Body of pancreas (tissue), 4 donors: ENCODE measurements at regions not wholly inside any gene's neighbourhood (a gene's known extent, or its start where the extent isn't known, plus 50 kb on each side); places are given as distances from the start of the nearest gene placed in this dataset.

Source experiments
- POLR2A ChIP-seq, 3 donors: fragments of 450-650 bp; IDR thresholded peaks; one replicate each; pipeline ENCODE4 v1.6.1; 2016; ENCODE audit warnings: antibody characterized with exemption in 3 of 3, mild to moderate bottlenecking in 2 of 3
- TF ChIP-seq, protein P1 (sequence below), 7 experiments: fragments of 450-650 bp in 4 of 7; fragments of 200-600 bp in 3 of 7; sonication (generic) in 3 of 7; IDR thresholded peaks; one replicate each; pipeline ENCODE4 v1.5.1; 2016 to 2019; ENCODE audit warnings: antibody characterized with exemption in 7 of 7

DNA sequence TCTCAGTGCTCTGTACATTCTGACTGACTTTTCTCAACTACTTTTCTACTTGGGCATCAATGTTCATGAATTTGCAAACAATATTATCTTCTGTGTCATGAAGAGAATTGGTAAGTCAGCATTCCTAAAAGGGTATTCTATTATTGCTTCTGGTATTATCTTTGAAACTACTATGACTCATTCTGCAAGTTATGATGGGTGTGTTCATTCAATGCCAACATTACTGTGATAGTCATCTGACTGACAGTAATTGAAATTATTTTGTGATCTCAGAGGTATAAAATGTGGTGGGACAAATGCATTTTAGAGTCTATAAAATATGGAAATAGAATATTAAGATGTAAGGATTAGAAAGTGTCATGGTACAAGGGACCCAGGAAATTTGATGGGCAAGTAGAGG, 736.0 kb upstream of the CELF4 start:
- TF ChIP-seq, protein P1, sequence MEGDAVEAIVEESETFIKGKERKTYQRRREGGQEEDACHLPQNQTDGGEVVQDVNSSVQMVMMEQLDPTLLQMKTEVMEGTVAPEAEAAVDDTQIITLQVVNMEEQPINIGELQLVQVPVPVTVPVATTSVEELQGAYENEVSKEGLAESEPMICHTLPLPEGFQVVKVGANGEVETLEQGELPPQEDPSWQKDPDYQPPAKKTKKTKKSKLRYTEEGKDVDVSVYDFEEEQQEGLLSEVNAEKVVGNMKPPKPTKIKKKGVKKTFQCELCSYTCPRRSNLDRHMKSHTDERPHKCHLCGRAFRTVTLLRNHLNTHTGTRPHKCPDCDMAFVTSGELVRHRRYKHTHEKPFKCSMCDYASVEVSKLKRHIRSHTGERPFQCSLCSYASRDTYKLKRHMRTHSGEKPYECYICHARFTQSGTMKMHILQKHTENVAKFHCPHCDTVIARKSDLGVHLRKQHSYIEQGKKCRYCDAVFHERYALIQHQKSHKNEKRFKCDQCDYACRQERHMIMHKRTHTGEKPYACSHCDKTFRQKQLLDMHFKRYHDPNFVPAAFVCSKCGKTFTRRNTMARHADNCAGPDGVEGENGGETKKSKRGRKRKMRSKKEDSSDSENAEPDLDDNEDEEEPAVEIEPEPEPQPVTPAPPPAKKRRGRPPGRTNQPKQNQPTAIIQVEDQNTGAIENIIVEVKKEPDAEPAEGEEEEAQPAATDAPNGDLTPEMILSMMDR (IDR thresholded peaks at IDR 0.05): no peak
- TF ChIP-seq POLR2A (IDR thresholded peaks at IDR 0.05): no peak
